GM12878 (cell line): ENCODE measurements at regions not wholly inside any gene's neighbourhood (a gene's known extent, or its start where the extent isn't known, plus 50 kb on each side); places are given as distances from the start of the nearest gene placed in this dataset.

Source experiments
- ATAC-seq: fragments of 200-7000 bp; cut with Tn5 transposase; 3 replicates; pipeline ENCODE4 v1.9.1; 2020; ENCODE audit warnings: mild to moderate bottlenecking, moderate library complexity
- BruUV-seq: library from RNA; stranded (reverse); fragments of 400-500 nt; replicated peaks from 2 replicates; lab custom pipeline; 2021; lab: Mats Ljungman, UMichigan
- CTCF ChIA-PET: fragments of 300-600 bp; sonication (Branson Sonifier 250); formaldehyde crosslinking; extraction: SDS; loops from one replicate; lab custom pipeline; 2021; ENCODE audit warnings: inconsistent platforms; lab: Yijun Ruan, JAX
- POLR2A ChIA-PET: fragments of 350-600 bp; formaldehyde crosslinking; extraction: SDS; loops from one replicate; lab custom pipeline; 2021; ENCODE audit warnings: inconsistent platforms; lab: Charles Lee
- RAD21 ChIA-PET: fragments of 300-600 bp; sonication (Branson Sonifier 250); formaldehyde crosslinking; loops from one replicate; lab custom pipeline; 2023; ENCODE audit warnings: antibody characterized with exemption; ENCODE audit not compliant: unreplicated experiment; lab: Charles Lee
- SMC1A ChIA-PET: fragments of 300-600 bp; sonication (Branson Sonifier 250); formaldehyde crosslinking; loops from one replicate; lab custom pipeline; 2023; ENCODE audit not compliant: unreplicated experiment, uncharacterized antibody; lab: Charles Lee
- DNase-seq: peaks from one replicate; pipeline ENCODE4 v3.0.0-alpha.2; 2011; ENCODE audit warnings: low read depth, low spot score
- FAIRE-seq: peaks from 3 replicates; lab custom pipeline; 2011; peaks lifted over from hg19 to GRCh38; lab: Jason Lieb, UNC
- H2AFZ ChIP-seq: 2 replicates; pipeline ENCODE4 v1.6.0; 2011; ENCODE audit warnings: low read depth, low read length, control low read depth; ENCODE audit not compliant: control insufficient read depth
- H3K27ac ChIP-seq: 2 replicates; pipeline ENCODE4 v1.5.1; 2011; ENCODE audit warnings: control low read depth; ENCODE audit not compliant: control insufficient read depth, insufficient read depth
- H3K27me3 ChIP-seq, 2 experiments: replicated peaks in 1 of 2; 2 replicates each; pipeline versions ENCODE4 v1.6.0 to v1.6.1; 2011; ENCODE audit warnings: low read length in 1 of 2; ENCODE audit not compliant: control insufficient read depth in 2 of 2, insufficient read depth in 2 of 2
- H3K36me3 ChIP-seq, 2 experiments: 2 replicates each; pipeline ENCODE4 v1.5.1; 2011; ENCODE audit warnings: low read length in 1 of 2; ENCODE audit not compliant: control insufficient read depth in 2 of 2, insufficient read depth in 2 of 2
- H3K4me1 ChIP-seq: 2 replicates; pipeline ENCODE4 v1.6.1; 2011; ENCODE audit warnings: mild to moderate bottlenecking, low read length, moderate library complexity, mixed read lengths; ENCODE audit not compliant: control insufficient read depth, insufficient read depth
- H3K4me2 ChIP-seq: 2 replicates; pipeline ENCODE4 v1.6.0; 2011; ENCODE audit warnings: control low read depth; ENCODE audit not compliant: control insufficient read depth, insufficient read depth
- H3K4me3 ChIP-seq: fragments of 200-600 bp; sonication (generic); 2 replicates; pipeline ENCODE4 v1.5.1; 2016
- H3K79me2 ChIP-seq: 2 replicates; pipeline ENCODE4 v1.6.0; 2011; ENCODE audit warnings: low read length; ENCODE audit not compliant: control insufficient read depth, insufficient read depth
- H3K9ac ChIP-seq: 2 replicates; pipeline ENCODE4 v1.8.0; 2011; ENCODE audit warnings: low read length, control low read depth, mixed read lengths; ENCODE audit not compliant: control insufficient read depth, insufficient read depth
- H3K9me3 ChIP-seq: replicated peaks from 3 replicates; pipeline ENCODE4 v1.5.1; 2011; ENCODE audit warnings: mild to moderate bottlenecking, low read length; ENCODE audit not compliant: control insufficient read depth, insufficient read depth
- H4K20me1 ChIP-seq: 2 replicates; pipeline ENCODE4 v1.6.0; 2011; ENCODE audit not compliant: control insufficient read depth, insufficient read depth
- LARP7 ChIP-seq: fragments of 450-650 bp; IDR thresholded peaks from 2 replicates; pipeline ENCODE4 v1.6.1; 2017; ENCODE audit warnings: mild to moderate bottlenecking
- MEF2A ChIP-seq: IDR thresholded peaks from 2 replicates; pipeline ENCODE4 v1.6.1; 2011; ENCODE audit warnings: low read depth, mild to moderate bottlenecking, low read length, moderate library complexity; ENCODE audit not compliant: insufficient read depth
- NR2C2 ChIP-seq: IDR thresholded peaks from 2 replicates; pipeline ENCODE4 v1.6.1; 2011; ENCODE audit warnings: borderline replicate concordance, low read depth; ENCODE audit not compliant: control insufficient read depth, insufficient read length
- PAX5 ChIP-seq: IDR thresholded peaks from 2 replicates; pipeline ENCODE4 v1.6.1; 2011; ENCODE audit warnings: low read depth, low read length, borderline replicate concordance
- RELA ChIP-seq: fragments of 450-650 bp; IDR thresholded peaks from 2 replicates; pipeline ENCODE4 v1.8.0; 2014; ENCODE audit warnings: borderline replicate concordance; ENCODE audit not compliant: partially characterized antibody
- RELB ChIP-seq: fragments of 450-650 bp; IDR thresholded peaks from 2 replicates; pipeline ENCODE4 v1.6.1; 2017; ENCODE audit warnings: low read depth, mild to moderate bottlenecking, moderate library complexity
- SMAD5 ChIP-seq: IDR thresholded peaks from 2 replicates; pipeline ENCODE4 v1.6.1; 2016; ENCODE audit warnings: antibody characterized with exemption, low read depth
- SMC3 ChIP-seq: IDR thresholded peaks from 2 replicates; pipeline ENCODE4 v1.6.1; 2011; ENCODE audit warnings: low read length, improper control_type of control experiment, borderline replicate concordance
- TARDBP ChIP-seq: IDR thresholded peaks from 2 replicates; pipeline ENCODE4 v1.6.1; 2016; ENCODE audit warnings: borderline replicate concordance
- ZNF24 ChIP-seq: fragments of 450-650 bp; IDR thresholded peaks from 2 replicates; pipeline ENCODE4 v1.6.1; 2017; ENCODE audit warnings: antibody characterized with exemption, mild to moderate bottlenecking
- WGBS: methylation state at CpG from one replicate; pipeline ENCODE4 v1.1.6; 2016; ENCODE audit warnings: low lambda C conversion rate; ENCODE audit not compliant: insufficient replicate concordance, insufficient coverage; ENCODE audit errors: missing lambda C conversion rate; 5-methylcytosine and 5-hydroxymethylcytosine counted together
- in situ Hi-C: fragments of 300-500 bp; cut with MboI; formaldehyde crosslinking; loops from 9 replicates; pipeline ENCODE4 v1.14.3; 2018; ENCODE audit warnings: mixed read lengths
- intact Hi-C: fragments of 100-400 bp; cut with micrococcal nuclease; formaldehyde crosslinking; loops from one replicate; pipeline ENCODE4 v1.14.2; 2022; ENCODE audit not compliant: unreplicated experiment

- no peak for TF ChIP-seq MEF2A
- no peak for TF ChIP-seq RELB
- no peak for TF ChIP-seq SMC3
- no peak for TF ChIP-seq ZNF24
These were observed 82.2 kb upstream of the USP29 start (continued) for GRCh38 chr19:57037556-57037955.

GRCh38 chr19:57047743-57048142 is 72.0 kb upstream of the USP29 start:
- ChIA-PET POLR2A (no interaction called here), CTCF (no interaction called here), SMC1A (no interaction called here), RAD21 (no interaction called here)
- no peaks in the 10 kb centered on the region; the same call in 2 of the 3 replicates for H3K9me3 ChIP-seq
- intact Hi-C loops, result no loop called here
- H3K36me3 ChIP-seq, result no peaks in the 10 kb centered on the region
- no peak overlapping the region for H3K27ac ChIP-seq
- no peak overlapping the region for H2AFZ ChIP-seq
- ATAC-seq (no peak), FAIRE-seq (no peak), DNase-seq (no peak)
- in situ Hi-C loops, result no loop called here
- no peaks in the 10 kb centered on the region for H4K20me1 ChIP-seq
- no peak overlapping the region for H3K9ac ChIP-seq
- no peaks in the 10 kb centered on the region for H3K79me2 ChIP-seq
- WGBS, result 17% methylated on average over 3 of the region's 3 CpGs
- no peaks in the 10 kb centered on the region for H3K27me3 ChIP-seq
- H3K4me1 ChIP-seq, result no peaks in the 10 kb centered on the region
- no TSS peak for BruUV-seq
- TF ChIP-seq RELA (no peak), NR2C2 (no peak), SMAD5 (no peak), LARP7 (no peak), PAX5 (no peak), TARDBP (no peak)
- no peak overlapping the region for H3K4me3 ChIP-seq
- H3K4me2 ChIP-seq, result no peak overlapping the region
